Gastroesophageal sphincter (tissue), 3 donors: ENCODE measurements at regions not wholly inside any gene's neighbourhood (a gene's known extent, or its start where the extent isn't known, plus 50 kb on each side); places are given as distances from the start of the nearest gene placed in this dataset.

ENCODE experiments used
- CTCF ChIP-seq, 4 experiments: fragments of 200-600 bp in 2 of 4; fragments of 450-650 bp in 2 of 4; sonication (generic) in 1 of 4; IDR thresholded peaks; one replicate each; pipeline ENCODE4 v1.5.1; 2017 to 2019; ENCODE audit warnings: antibody characterized with exemption in 4 of 4, mild to moderate bottlenecking in 2 of 4, moderate library complexity in 2 of 4
- EP300 ChIP-seq: sonication (generic); formaldehyde crosslinking; IDR thresholded peaks from one replicate; pipeline ENCODE4 v1.6.1; 2017; ENCODE audit warnings: antibody characterized with exemption, mild to moderate bottlenecking
- POLR2A ChIP-seq, 2 donors: fragments of 450-650 bp; IDR thresholded peaks; one replicate each; pipeline ENCODE4 v1.6.1; 2017; ENCODE audit warnings: antibody characterized with exemption in 2 of 2, mild to moderate bottlenecking in 2 of 2, moderate library complexity in 1 of 2
- POLR2AphosphoS5 ChIP-seq: sonication (generic); formaldehyde crosslinking; IDR thresholded peaks from one replicate; pipeline ENCODE4 v1.6.1; 2017; ENCODE audit warnings: antibody characterized with exemption

GRCh38 chr7:81468526-81468925 is 301.3 kb downstream of the HGF start:
- TF ChIP-seq CTCF (IDR thresholded peaks at IDR 0.05) (no peak), POLR2A (IDR thresholded peaks at IDR 0.05) (no peak), POLR2AphosphoS5 (no peak), EP300 (no peak)
